Renal cortex interstitium (tissue), 11 donors: ENCODE measurements at regions not wholly inside any gene's neighbourhood (a gene's known extent, or its start where the extent isn't known, plus 50 kb on each side); places are given as distances from the start of the nearest gene placed in this dataset.
"Not testable (repeated sequence)": the region's sequence is repeated elsewhere in the genome, so short reads cannot be mapped to it uniquely, and the experiment has no call there.

ENCODE experiments used
- DNase-seq, 11 donors: peaks; one replicate each; pipeline ENCODE4 v3.0.0-alpha.2; 2013; ENCODE audit warnings: low read depth in 9 of 11, low spot score in 4 of 11; ENCODE audit errors: extremely low read depth in 1 of 11

DNA sequence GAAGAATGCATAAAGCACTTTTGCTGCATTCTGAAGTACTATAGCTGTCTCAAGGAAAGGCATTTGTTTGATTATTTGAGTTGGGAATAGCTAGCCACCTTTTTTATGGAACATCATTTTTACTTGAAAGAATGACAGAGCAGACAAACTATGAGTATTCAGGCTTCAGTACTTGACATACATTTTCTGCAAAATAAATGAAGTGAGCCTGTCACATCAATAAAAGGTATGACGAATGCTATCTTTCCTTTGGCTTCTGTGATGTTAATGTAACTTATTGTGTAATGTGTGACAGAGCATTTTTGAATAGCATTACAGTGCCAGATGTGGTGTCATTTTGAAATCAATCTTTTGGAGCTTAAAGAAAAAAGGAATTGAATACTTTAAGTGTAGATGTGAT lies 440.3 kb upstream of the ONECUT1 start:
- no peak for DNase-seq

DNA sequence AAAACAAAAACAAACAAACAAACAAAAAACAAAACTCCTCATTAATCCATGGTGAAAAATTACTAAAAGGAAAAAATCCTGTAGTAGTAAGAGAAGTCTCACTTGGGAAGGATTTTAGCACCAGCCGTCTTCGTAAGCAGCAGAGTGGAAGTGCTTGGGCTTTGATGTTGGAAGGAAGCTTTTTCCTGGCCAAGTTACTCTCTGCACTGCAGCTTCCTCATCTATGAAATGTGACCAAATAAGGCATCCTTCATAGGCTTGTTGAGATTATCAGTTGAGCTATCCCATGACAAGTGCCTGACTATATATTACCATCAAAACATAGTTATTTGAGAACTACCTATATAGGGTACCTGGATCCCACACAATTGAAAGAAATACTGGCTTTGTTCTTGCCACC lies 436.4 kb upstream of the ONECUT1 start:
- no peak for DNase-seq

DNA sequence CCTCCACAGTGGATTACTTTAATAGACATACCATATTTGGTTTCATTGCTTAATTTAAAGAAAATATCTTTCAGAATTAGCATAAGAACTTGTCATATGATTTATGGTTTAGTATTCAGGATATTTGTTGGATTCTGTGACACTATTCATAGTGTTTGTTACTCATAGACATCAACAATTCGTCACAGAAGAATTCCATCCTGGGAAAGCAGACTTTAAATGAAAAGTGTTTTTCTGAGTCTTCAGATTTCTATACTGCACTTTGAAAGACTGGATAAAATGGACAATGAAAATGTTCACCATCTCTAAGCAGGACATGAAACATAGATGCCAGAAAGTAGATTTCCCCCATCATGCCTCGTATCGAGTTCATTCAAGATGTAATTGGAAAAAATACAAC lies 435.6 kb upstream of the ONECUT1 start:
- DNase-seq: no peak

DNA sequence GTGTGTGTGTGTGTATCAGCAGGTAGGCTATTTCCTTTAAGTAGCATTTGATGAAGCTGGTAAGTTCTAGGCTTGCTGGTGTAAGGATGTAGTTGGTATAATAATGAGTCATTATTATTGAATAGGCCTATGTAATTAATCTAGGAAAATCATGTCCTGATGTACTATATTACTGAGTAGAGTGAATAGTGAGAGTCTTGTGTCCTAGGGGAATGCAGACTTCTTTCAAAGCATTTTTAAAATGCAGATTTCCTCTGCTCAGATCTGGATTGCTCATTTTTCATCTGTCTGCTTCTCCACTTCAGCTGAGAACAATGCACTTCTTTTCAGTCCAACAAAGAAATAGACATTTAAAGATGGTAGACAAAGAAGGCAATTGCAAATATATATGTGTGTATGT lies 434.2 kb upstream of the ONECUT1 start:
- DNase-seq: no peak

DNA sequence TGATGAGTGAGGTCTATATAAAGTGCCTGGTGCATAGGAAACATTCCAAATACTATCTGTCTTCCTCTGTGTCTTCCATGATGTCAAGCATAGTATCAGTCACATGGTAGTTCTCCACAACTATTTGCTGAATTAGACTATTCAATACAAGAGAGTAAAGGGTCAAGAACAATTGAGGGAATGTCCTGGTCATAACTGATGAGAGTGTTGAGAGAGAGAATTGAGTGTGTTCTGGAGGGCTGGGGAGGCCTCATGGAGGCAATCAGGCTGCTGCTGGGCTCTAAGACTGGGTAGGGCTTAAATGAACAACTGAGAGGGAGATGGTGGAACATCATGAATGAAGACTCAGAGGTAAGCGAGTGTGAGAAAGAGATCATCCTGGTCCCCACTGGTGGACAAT lies 433.7 kb upstream of the ONECUT1 start:
- DNase-seq: no peak

DNA sequence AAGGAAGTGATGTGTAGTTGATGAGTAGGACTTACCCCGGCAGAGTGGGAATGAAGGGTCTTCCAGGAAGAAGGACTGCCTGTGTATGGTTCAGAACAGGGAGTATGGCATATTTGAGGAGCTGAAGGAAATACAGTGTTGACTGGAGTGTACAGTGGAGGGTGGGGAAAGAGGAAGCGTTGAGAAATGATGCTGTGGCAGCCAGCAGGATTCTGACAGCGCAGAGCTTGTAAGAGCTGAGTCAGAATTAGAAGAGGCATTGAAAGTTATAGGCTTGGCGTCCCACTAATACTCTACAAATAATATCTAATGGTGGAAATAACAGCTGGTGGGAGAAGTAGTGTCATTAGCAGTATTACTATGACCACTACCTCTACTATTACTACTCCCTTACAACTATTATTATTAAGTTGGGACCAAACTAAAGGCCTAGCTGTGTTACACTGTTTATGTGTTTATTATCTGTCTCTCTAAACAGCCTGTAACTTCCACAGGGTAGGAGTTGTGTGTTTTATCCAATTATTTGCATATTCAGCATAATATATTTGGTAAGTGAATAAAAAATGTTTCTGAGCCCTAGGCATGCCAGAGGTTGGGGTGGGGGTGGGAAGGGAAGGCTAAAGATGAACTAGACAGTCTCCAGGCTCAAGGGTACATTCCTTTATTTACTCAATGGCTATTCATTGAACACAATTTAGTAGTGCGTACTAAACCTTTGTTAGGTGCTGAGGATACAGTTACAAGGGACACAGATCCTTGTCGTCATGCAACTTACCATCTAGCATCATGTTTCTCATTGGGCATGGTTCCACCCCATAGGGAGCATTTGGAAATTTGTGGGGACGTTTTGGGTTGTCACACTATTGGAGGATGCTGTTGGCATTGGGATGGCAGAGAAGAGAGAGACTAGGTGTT lies 428.8 kb upstream of the ONECUT1 start:
- no peak for DNase-seq

DNA sequence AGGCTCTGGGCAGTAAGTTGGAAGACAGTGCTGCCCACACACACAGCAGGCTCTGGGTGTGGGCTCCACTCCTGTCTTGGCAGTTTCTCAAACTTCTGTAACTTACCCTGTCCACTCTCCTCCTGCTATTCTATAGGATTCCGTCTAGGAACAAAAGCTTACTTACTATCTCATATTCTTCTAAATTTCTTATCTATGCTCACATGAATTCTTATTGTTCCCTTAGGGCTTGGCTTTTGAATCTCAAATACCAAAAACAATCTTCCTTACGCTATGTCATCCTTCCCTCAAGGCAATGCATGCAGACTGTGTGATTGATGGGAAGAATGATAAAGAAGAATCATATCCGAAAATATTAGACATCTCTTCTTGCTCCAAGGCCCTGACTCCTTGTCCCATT lies 425.9 kb upstream of the ONECUT1 start:
- DNase-seq: no peak

DNA sequence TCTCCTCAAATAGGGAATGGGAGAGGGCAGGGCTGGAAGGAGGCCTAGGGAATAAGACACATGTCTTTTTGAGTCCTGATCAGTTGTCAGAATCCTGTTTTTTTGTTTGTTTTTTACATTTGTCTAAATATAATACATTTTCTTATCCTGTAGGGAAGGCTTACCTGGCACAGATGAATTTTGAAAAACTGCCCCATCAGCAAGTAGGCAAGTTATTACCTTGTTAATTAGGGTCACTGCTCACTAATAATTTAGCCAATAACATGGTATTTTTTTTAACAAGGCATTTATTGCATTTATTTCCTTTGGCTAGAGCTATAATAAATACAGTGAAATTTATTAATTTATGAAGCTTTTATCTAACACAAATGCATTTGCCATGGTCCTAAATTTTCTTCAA lies 423.2 kb upstream of the ONECUT1 start:
- no peak for DNase-seq

DNA sequence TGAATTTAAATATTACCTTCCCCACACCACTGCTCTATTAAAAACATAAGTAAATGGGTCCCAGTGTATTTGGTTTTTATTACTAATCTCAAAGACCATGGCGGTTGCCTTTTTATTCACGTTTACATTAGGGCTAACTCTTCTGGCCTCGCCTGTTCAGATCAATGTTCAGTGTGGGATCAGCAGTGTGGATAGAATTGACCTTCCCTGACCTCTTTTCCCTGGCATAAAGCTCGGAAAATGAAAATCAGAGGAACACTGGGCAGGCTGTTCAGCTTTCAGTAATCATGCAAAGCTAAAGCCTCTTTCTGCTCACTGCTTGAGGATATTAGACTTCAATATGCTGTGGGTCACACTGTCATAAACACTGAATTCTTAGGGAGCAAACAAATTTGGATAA lies 422.6 kb upstream of the ONECUT1 start:
- no peak for DNase-seq

DNA sequence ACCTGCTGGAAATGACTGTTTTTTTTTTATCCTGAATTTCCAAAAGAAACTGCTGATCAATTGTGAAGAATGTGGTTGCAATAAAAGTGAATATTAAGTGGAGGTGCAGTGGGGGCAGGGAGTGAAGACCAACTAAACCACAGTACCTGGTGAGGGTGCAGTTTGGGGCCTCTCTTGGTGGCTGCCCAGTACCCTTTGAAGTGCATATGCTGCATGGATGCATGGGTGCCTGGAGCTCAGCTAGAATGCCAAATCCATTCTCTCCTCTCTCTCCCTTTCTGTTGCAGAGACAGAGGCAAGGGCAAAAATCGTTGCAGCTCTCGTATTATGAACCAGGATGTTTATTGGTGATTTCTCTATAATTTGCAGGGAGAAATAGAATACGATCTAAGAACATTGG lies 420.5 kb upstream of the ONECUT1 start:
- no peak for DNase-seq

DNA sequence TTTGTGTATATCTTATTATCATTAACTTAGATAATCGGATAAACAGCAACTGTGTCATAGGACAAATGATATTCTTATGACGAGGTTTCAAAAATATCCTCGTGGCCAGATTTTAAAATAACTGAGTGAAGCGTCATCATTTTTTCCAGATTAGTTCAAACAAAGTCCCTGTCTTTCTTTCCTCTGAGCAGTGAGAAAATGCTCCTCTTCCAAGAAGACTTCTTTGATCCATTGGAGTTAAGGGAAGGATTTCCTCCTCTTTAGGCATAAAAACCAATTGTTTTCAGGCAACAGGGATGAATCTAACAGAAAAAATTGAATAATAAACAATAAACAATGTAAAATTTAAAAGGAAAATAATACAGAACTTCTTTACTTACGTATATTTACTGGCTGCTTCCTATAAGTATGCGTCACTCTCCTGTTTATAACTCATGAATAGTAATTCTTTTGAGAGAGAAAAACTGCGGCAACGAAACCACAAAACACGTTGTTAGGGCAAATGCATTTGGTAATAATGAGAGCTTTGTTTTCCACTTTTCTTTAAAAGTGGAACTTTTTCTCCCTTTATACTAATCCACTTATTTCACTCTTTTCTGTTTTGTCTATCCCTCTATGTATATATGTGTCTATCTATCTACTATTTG lies 419.4 kb upstream of the ONECUT1 start:
- DNase-seq: no peak

DNA sequence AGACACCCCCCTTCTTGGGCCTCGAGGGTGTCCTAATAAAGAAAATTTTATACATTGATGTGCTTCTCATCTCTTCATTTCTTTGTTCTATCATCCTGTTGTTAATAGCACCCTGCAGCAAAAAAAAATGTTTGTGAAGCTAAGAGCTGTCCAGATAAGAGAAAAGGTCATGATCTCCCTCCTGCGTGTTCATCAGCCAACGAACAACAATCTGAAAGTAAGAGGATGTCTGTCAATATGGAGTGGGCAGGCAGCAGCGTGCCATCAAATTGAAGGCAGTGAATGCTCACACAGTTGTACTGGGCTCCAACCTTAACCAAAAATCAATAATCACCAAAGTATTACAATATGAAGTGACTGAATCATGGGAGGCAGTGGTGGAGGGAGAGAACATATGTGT lies 418.6 kb upstream of the ONECUT1 start:
- no peak for DNase-seq

DNA sequence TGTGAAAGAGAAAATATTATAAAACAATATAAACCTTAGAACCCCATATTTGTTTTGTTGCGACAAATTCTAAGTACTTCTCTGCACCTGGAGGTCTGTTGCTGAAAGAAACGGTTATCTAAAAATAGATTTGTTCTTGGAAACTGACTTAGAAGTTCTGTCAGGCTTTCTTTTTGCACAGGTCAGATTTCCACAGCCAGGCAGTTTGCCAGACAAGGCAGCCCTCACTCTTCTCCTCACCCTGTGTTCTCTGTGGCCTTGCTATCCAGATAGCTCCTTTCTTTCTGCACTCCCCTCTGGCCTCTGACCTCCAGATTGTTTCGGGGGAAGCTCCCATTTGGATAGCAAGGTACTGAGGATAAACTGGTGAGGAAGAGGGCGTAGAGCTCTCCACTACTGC lies 413.3 kb upstream of the ONECUT1 start:
- no peak for DNase-seq

DNA sequence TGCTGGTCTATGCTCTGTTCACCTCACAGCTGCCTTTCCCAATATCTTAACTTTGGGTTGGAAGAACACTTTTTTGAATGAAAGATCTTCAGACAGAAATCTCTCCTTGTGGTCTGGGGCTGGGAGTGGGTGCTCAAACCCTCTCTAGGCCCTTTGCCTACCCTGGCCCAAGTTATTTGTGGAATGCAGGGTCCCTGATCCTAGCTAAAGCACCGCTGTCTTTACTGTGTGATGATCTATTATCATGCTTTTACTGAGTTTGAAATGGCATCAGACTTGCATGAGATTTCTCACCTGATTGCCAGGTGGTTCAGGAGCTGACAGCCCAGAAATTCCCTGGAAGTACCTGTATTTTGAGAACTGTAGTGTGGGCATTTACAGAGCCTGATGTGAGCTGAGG lies 412.7 kb upstream of the ONECUT1 start:
- DNase-seq: no peak

DNA sequence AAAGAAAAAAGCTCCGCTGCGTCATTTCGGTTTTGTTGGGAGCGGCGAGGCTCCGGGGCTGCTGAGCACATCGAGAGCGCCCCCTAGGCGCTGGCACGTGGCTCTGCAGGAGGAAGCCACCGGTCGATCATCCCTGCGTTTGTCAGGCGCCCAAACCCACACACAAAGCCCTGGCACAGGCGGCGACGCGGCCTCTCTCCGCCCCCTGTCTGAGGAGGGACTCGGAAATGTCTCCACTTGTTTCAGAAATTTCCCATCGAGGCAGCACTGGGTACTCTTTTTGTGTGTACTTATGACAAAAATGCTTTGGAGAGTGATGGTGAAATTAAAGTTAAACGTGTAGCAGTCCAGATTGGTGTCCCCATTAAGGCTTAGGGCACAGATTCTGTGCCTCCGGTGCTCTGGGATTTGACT lies 407.3 kb upstream of the ONECUT1 start:
- DNase-seq: peak in 10 of 11 donors; percentile 23 to 54 (median 37)

DNA sequence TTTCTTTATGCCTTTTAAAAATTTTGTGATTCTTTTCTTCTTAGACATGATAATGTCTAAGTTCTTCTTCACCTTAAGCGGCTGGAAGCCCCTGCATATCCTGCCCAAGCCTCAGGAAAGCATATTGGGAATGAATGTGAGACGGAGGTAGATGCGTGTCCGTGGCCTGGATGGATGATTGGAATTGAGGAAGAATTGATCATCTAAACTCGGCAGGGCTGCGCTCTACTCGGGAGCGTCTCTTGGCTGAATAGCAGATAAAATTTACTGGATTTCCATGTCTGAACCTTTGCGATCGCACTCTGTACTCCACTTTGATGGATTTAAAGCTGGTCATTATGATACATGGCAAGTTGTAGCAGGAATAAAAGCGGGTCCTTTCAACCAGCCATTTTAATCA lies 406.7 kb upstream of the ONECUT1 start:
- no peak for DNase-seq

DNA sequence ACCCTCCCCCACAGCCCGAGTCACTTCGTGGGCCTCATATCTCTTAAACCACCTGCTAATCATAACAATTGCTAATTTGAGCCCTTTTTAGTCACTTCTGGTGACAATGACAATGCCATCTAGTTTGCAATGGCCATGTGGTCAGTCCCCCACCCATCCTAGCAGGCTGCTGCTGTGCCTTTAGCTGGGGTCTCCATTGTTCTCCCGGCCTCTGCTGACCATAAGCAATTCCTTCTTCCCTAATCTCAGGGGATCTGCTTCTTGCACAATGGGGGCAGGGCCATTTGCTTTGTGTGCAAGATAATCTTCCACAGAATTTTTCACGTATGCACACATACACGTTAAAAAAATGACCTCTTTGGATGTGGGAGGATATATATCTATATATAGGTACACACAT lies 406.1 kb upstream of the ONECUT1 start:
- no peak for DNase-seq

DNA sequence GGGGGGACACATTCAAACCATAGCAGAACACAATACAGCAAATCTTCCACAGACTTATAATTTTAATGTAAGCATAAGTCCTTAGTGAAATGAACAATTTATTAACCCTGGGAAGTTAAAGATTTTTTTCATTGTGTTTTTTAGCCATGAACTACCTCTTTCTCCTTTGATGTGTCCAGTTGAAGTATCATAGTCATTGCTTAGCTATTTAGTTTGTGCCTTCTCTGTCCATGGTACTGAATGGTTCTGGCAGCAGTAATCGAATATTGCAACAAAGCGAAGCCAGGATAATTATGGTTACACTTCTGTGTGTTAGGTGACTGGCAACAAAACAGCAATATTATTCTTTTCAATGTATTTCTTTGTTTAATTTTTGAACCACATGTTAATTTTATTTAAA lies 403.0 kb upstream of the ONECUT1 start:
- DNase-seq: peak in 10 of 11 donors; percentile 17 to 48 (median 31)

DNA sequence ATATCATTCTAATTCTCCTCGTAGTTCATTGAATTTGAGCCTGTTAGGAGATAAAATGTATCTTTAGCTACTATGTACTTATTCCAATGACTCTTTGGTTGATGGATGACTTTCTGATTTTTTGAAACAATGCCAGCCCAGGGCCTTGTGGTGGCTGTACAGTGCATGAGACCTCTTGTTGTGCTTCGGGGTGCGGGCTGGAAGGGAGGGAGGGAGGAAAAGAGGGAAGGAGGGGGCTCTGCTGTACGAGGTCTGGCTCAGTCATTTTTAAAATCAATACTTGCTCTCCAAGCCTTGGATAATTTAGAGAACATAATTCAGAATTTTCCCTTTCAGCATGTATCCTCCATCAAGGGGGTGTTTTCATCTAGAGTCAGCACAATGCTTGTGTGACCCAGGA lies 399.7 kb upstream of the ONECUT1 start:
- DNase-seq: no peak

DNA sequence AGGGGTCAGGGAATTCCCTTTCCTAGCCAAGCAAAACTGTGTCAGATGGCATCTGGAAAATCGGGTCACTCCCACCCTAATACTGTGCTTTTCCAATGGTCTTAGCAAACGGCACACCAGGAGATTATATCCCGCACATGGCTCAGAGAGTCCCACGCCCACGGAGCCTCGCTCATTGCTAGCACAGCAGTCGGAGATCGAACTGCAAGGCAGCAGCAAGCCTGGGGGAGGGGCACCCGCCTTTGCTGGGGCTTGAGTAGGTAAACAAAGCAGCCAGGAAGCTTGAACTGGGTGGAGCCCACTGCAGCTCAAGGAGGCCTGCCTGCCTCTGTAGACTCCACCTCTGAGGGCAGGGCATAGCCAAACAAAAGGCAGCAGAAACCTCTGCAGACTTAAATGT lies 393.3 kb upstream of the ONECUT1 start:
- not testable (repeated sequence) for DNase-seq

DNA sequence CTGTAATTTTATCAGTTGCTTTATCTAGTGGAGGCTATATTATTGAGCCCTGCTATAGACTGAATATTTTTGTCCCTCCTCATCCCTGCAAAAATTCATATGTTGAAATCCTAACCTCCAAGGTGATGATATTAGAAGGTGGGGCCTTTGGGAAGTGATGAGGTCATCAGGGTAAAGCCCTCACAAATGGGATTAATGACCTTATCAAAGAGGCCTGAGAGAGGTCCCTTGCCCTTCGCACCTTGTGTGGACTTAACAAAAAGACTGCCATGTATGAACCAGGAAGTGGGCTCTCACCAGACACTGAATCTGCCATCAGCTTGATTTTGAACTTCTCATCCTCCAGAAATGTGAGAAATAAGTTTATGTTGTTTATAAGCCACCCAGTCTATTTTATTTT lies 381.4 kb upstream of the ONECUT1 start:
- no peak for DNase-seq
